Adrenal gland (tissue), 5 donors: ENCODE measurements at regions not wholly inside any gene's neighbourhood (a gene's known extent, or its start where the extent isn't known, plus 50 kb on each side); places are given as distances from the start of the nearest gene placed in this dataset.

Experiments
- POLR2A ChIP-seq, 2 donors: fragments of 450-650 bp; IDR thresholded peaks; one replicate each; pipeline ENCODE4 v1.6.1; 2017; ENCODE audit warnings: antibody characterized with exemption in 2 of 2, mild to moderate bottlenecking in 2 of 2, moderate library complexity in 1 of 2
- TF ChIP-seq, protein P1 (sequence below), 6 experiments: fragments of 450-650 bp in 4 of 6; fragments of 200-600 bp in 2 of 6; sonication (generic) in 1 of 6; IDR thresholded peaks; 1 replicate in 5 of 6; 2 replicates in 1 of 6; pipeline versions ENCODE4 v1.5.1 to v1.8.0; 2016 to 2021; ENCODE audit warnings: antibody characterized with exemption in 6 of 6, mild to moderate bottlenecking in 2 of 6, moderate library complexity in 1 of 6
- donor health status: DM: no; HTN: no; CAD: no.

DNA sequence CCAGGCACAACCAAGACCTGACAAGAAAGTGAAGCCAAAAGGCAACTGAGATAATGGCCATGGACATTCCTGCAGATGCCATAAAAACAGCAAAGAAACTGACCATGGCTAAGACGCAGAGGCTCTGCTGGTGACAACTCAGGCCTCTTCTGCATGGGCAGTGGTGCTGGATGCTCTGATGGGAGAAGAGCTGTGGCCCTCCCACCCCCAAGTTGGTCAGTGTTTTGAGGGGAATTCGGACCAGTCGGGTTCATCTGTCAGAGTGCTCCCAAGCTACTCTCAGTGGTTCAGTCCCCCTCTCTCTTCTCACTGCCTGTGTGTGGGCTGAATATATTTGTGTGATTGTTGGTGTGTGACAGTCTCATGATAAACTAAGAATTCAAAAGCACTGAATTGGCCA lies 79.0 kb upstream of the GPR26 start:
- no peak for TF ChIP-seq POLR2A (IDR thresholded peaks at IDR 0.05)
- TF ChIP-seq, protein P1, sequence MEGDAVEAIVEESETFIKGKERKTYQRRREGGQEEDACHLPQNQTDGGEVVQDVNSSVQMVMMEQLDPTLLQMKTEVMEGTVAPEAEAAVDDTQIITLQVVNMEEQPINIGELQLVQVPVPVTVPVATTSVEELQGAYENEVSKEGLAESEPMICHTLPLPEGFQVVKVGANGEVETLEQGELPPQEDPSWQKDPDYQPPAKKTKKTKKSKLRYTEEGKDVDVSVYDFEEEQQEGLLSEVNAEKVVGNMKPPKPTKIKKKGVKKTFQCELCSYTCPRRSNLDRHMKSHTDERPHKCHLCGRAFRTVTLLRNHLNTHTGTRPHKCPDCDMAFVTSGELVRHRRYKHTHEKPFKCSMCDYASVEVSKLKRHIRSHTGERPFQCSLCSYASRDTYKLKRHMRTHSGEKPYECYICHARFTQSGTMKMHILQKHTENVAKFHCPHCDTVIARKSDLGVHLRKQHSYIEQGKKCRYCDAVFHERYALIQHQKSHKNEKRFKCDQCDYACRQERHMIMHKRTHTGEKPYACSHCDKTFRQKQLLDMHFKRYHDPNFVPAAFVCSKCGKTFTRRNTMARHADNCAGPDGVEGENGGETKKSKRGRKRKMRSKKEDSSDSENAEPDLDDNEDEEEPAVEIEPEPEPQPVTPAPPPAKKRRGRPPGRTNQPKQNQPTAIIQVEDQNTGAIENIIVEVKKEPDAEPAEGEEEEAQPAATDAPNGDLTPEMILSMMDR (IDR thresholded peaks at IDR 0.05), result no peak
